NCI-H460 (cell line): ENCODE measurements at regions not wholly inside any gene's neighbourhood (a gene's known extent, or its start where the extent isn't known, plus 50 kb on each side); places are given as distances from the start of the nearest gene placed in this dataset.

Experiments used
- DNase-seq: peaks from one replicate; pipeline ENCODE4 v3.0.0-alpha.2; 2016; ENCODE audit warnings: low read depth; ENCODE audit errors: extremely low read depth

GRCh38 chr1:218525451-218526197 lies 180.5 kb downstream of the TGFB2 start:
- no peak for DNase-seq

DNA sequence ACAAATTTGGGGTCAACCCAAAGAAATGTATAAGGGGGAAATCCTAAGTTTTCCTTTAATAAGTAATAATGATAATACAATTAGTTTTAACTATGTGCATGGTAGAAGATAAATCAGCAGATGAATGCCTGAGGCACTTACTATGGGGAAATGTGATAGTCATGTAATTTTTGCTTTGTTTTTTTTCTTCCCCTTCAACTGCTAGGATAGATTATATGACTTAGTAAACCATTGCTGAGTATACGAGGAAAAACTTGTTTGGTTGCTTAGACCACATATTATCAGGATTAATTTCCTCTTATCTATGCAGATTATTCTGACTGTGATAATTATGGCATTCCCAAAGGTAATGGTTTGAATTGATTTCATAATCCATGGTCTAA lies 181.1 kb downstream of the TGFB2 start:
- no peak for DNase-seq

DNA sequence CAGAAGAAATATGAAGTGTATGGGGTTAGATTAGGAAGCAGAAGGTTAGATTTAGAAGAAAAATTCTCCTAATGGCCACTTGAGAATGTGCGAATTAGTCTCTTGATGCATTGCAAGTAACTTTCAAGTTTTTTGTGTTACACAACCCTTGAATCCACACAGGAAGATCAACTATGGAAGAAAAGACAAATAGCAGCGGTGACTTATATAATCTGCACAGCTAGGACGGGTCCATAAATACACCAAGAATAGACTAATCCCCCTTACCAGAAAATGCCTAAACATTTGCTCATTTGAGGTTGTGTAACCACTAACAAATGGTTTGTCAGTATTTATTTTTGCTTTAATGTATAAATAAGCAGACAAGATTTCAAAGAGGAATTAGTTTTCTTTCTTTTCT lies 182.6 kb downstream of the TGFB2 start:
- no peak for DNase-seq

DNA sequence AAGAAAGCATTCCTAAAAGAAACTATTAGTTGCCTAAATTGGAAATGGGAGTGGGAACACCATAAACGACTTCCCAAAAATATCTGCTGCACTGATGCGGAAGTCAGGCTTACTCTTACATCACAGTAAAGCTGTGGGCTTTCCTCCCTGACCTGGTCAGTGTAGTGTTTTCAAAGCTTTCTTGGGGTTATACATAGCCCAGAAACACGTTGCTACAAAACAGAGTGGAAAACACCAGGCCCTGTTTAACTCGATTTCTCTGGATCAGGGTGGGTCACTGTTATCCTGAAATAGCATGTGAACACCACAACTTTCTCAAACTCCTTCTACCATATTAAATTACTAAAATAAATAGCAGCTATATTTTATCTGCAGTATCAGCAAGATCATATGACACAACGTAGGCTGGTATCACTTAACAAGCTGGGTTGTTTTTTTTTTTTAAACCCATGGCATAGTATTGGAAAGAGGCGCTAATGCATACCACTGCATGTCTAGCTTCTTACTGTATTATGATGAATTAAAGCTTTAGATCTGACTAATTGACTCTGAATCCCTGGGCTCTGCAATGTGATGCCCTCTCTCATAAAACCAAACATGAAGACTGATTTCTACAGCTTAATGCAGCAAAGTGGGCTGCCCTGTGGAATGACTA lies 184.6 kb downstream of the TGFB2 start:
- no peak for DNase-seq

- DNase-seq: no peak
Observed at GRCh38 chr1:218531936-218532335, 186.8 kb downstream of the TGFB2 start.

DNA sequence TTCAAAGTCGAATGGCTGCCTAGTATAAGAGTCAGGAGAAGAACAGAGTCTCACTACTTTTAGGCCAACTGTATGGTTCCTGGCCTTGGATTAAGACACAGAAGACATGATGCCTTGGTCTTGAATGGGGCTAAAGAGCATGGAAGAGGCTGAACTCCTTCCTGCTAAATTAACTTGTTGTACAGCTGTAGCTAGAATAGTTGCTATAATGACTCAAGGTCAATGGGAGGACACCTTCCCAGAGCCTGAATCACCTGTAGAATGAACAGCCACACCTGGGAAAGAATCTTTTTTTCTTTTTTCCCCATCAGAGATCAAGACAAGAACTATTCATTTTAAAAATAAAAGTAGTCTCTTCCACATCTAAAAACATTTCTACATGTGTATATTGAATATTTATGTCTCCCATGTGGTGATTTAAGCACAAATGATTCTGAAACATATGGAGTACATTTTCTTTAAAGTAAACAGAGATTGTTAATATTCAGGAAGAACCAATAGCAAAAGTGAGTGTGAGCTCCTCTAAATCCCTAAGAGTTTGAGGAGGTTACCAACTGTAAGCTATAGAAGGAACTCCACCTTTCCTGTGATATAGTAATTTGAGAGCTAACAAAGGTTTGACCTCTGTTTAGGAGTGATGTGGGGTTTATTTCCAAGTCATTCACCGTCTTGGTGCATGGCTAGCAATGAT lies 191.3 kb downstream of the TGFB2 start:
- DNase-seq: no peak

DNA sequence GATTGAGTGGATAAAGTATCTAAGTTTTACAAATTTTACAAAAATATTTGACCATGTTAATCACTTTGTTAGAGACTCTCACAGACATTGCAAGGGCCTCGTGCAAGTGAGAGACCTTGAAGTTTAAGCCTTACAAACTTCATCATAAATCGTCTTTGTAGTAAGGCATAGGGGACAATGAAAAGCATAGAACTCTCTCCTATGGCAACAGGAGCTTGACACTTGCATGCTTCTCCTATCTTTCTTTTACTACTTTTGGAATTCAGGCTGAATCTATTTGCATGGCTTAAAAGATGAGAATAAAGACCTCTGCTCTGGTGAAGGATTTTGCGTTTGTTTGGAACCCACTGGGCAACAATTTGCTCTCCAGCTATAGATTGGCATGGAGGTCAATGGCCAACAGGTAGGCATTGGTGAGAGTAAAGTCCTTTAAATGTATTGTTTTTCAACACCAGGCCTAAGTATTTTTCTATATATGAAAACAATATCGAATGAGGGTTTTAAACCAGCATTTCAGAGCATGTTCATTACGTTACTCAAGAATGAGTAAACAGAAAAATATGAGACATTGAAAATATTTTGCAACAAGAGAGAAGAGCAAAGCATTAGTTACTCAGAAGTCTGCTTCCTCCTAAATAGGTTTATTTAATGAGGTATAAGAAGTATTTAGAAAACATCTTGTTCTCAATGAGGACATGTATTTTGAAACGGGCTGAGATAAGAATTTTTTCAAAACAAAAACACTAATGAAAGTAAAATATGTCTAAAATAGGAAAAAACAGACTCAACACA lies 192.2 kb downstream of the TGFB2 start:
- no peak for DNase-seq

GRCh38 chr1:218538341-218538740 lies 193.2 kb downstream of the TGFB2 start:
- DNase-seq: no peak

- no peak for DNase-seq
Observed at GRCh38 chr1:218546314-218546713, 201.2 kb downstream of the TGFB2 start.

GRCh38 chr1:218547957-218548730 lies 203.0 kb downstream of the TGFB2 start:
- no peak for DNase-seq

GRCh38 chr1:218548764-218549163 lies 203.6 kb downstream of the TGFB2 start:
- no peak for DNase-seq

DNA sequence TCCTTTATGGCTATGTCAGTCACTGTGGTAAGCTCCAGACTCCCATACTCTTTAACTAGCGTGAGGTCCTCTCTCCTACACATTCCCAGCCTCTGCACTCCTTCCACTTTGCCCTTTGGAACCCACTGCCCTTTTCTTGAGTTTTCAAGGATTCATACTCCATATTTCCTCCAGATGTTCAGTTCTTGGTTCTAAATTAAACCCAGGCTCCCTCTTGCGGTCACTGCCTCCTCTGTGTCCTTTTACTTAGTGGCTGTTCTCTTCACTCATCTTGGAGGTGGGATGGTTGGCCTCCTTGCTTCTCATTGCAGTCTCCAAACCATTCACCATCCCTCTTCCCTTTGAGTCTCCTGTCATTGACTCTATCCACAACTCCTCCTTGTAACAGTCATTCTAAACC lies 208.1 kb downstream of the TGFB2 start:
- DNase-seq: no peak

DNA sequence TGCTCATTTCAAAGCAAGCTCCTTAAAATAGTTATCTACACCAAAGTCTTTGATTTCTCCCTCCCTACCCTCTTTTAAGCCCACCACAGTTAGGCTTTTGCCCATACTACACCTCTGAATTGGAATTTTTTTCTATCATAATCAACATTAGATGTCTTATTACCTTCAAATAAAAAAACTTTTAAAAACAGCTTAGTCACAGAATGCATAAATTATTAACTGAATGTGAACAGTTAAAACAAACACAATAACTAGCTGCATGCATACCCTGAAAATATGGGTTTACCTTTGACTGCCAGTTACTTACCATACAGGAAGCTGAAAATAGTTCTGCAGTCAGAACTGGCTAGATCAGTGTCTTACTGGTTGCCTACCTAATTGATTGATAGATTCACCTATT lies 210.9 kb downstream of the TGFB2 start:
- no peak for DNase-seq

GRCh38 chr1:218557731-218558130 lies 212.6 kb downstream of the TGFB2 start:
- DNase-seq: peak; percentile 59

DNA sequence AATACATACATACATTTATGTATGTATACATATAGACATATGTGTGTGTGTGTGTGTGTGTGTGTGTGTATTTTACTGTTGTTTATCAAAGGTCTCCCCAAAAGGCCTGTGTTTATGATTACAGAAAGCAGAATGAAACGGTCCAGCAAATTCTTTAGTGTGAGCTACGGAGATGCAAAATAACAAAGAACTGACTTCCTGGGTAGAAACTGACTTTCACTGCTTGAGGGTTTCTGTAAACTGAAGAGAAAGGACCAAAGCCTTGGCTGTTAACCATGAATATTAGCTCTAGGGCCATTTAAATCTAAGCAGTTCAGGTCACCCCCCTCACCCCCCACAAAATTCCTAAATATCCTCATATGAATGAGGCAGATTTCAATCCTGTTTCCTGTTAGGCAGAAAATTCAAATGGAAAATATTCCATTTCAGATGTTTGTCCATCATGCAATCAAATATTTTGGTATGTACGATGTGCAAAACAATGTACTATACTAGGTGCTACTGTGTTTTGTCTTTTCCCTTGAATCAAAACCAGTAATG lies 213.2 kb downstream of the TGFB2 start:
- peak; percentile 33 for DNase-seq

DNA sequence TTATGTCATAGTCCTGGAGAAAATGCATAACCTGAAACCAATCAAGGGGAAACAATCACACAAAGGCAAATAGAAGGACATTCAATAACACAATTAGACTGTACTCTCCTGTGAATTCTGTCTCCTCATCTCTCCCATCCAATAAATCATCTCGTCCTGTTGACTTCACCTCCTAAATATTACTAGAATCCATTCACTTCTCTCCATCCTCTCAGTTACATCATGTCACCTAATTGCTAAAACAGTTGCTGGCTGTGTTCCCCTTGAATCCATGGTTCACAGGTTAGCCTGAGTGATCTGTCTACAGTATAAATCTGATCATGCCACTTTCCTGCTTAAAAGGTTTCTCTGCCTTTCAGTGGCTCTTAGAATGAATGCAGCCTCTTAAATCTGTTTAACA lies 220.2 kb downstream of the TGFB2 start:
- no peak for DNase-seq

GRCh38 chr1:218568962-218569550 lies 223.9 kb downstream of the TGFB2 start:
- DNase-seq: no peak

- no peak for DNase-seq
Observed at GRCh38 chr1:218570456-218570855, 225.3 kb downstream of the TGFB2 start.

GRCh38 chr1:218571491-218571890 lies 226.4 kb downstream of the TGFB2 start:
- DNase-seq: no peak

GRCh38 chr1:218572050-218572449 lies 226.9 kb downstream of the TGFB2 start:
- no peak for DNase-seq
